ENCODE measurements at regions not wholly inside any gene's neighbourhood (a gene's known extent, or its start where the extent isn't known, plus 50 kb on each side); places are given as distances from the start of the nearest gene placed in this dataset.

DNA sequence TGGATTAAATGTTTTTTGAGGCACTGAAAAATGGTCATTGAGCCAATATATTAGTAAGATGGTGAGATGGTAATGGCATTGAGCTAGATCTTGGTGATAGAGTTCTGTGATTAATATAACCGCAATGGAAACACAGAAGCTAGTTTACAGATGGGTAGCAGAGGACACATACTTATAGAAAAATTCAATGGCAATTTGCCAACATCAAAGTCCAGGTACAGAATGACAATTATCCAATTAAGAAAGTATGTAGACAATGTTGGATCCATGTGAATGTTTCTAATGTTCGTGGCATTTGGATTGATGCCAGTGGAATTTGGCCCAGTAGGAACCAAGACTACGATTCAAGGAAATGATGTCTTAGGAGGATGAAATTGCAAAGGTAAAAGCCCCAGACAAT, 187.8 kb downstream of the GNAT3 start:
- no peak overlapping the region for H3K27ac ChIP-seq
- no peak for DNase-seq
- H3K36me3 ChIP-seq = no peaks in the 10 kb centered on the region
- H3K27me3 ChIP-seq (ENCODE audit: insufficient read depth, low read depth, severe bottlenecking) = no peaks in the 10 kb centered on the region
- TF ChIP-seq, protein P1, sequence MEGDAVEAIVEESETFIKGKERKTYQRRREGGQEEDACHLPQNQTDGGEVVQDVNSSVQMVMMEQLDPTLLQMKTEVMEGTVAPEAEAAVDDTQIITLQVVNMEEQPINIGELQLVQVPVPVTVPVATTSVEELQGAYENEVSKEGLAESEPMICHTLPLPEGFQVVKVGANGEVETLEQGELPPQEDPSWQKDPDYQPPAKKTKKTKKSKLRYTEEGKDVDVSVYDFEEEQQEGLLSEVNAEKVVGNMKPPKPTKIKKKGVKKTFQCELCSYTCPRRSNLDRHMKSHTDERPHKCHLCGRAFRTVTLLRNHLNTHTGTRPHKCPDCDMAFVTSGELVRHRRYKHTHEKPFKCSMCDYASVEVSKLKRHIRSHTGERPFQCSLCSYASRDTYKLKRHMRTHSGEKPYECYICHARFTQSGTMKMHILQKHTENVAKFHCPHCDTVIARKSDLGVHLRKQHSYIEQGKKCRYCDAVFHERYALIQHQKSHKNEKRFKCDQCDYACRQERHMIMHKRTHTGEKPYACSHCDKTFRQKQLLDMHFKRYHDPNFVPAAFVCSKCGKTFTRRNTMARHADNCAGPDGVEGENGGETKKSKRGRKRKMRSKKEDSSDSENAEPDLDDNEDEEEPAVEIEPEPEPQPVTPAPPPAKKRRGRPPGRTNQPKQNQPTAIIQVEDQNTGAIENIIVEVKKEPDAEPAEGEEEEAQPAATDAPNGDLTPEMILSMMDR (IDR thresholded peaks at IDR 0.05; ENCODE audit: low read depth, low read length) = no peak
- no peak overlapping the region for H3K4me3 ChIP-seq (ENCODE audit: low read depth, low read length)
- H3K9me3 ChIP-seq (ENCODE audit: severe bottlenecking) = no peaks in the 10 kb centered on the region

DNA sequence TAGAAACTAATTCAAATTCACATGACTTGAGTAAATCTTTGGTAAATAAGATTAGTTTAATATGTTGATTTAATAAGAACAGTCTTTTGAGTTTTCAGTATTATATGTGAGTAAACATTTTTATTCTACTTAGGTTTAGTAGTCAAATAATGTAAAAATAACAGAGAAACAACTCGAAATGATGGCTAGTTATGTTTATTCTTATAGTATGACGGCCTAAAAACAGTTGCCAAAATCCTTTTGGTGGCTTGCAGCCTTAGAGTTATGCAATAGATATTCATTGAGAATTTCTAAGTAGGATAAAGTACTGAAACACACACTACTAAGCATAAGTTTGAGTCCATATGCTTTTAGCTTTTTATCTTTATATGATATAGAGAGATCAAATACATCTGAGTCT, 184.8 kb downstream of the GNAI1 start:
- no peaks in the 10 kb centered on the region for H3K36me3 ChIP-seq
- no peaks in the 10 kb centered on the region for H3K27me3 ChIP-seq (ENCODE audit: insufficient read depth, low read depth, severe bottlenecking)
- no peak for DNase-seq
- H3K9me3 ChIP-seq (ENCODE audit: severe bottlenecking) = no peaks in the 10 kb centered on the region
- H3K27ac ChIP-seq = no peak overlapping the region
- TF ChIP-seq, protein P1 (IDR thresholded peaks at IDR 0.05; ENCODE audit: low read depth, low read length) = no peak
- H3K4me3 ChIP-seq (ENCODE audit: low read depth, low read length) = no peak overlapping the region

DNA sequence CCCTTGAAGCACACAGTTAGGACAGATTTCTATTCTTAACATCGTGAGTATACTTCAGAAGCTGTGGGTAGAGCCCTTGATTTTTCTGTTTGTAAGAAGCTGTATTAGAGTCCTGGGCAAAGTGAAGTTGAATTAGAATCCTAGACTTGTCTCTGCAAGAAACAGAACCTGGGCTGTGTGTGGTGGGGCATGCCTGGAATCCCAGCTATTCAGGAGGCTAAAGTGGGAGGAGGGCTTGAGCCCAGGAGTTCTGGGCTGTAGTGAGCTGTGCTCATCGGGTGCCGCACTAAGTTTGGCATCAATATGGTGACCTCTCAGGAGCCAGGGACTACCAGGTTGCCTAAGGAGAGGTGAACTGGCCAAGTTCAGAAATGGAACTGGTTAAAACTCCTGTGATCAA, 183.4 kb downstream of the GNAI1 start:
- no peak for DNase-seq
- Histone ChIP-seq H3K4me3 (ENCODE audit: low read depth, low read length) (no peak overlapping the region), H3K36me3 (no peaks in the 10 kb centered on the region), H3K27me3 (ENCODE audit: insufficient read depth, low read depth, severe bottlenecking) (no peaks in the 10 kb centered on the region), H3K27ac (no peak overlapping the region), H3K9me3 (ENCODE audit: severe bottlenecking) (no peaks in the 10 kb centered on the region)
- TF ChIP-seq, protein P1 (IDR thresholded peaks at IDR 0.05; ENCODE audit: low read depth, low read length) = no peak

DNA sequence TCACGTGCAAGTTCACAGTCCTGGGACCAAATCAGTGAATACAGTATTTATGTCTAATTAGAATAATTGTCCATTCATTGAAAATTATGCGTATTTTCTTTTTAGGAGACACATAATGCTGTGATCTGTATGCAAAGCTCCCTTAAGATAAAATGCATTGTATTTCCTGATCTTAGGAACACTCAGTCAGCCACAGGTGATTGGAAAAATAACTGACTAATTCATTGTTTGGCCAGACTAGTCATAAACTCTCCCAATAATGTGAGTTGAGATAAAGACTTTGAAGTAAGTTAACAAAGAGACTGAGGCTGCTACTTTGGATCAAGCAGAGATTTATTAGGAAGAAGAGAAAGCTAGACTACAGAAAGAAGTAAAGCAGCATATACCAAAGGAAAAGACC, 182.2 kb downstream of the GNAI1 start:
- H3K27me3 ChIP-seq (ENCODE audit: insufficient read depth, low read depth, severe bottlenecking) = no peaks in the 10 kb centered on the region
- no peak overlapping the region for H3K4me3 ChIP-seq (ENCODE audit: low read depth, low read length)
- no peaks in the 10 kb centered on the region for H3K36me3 ChIP-seq
- no peaks in the 10 kb centered on the region for H3K9me3 ChIP-seq (ENCODE audit: severe bottlenecking)
- H3K27ac ChIP-seq = no peak overlapping the region
- TF ChIP-seq, protein P1 (IDR thresholded peaks at IDR 0.05; ENCODE audit: low read depth, low read length) = no peak
- DNase-seq = no peak

DNA sequence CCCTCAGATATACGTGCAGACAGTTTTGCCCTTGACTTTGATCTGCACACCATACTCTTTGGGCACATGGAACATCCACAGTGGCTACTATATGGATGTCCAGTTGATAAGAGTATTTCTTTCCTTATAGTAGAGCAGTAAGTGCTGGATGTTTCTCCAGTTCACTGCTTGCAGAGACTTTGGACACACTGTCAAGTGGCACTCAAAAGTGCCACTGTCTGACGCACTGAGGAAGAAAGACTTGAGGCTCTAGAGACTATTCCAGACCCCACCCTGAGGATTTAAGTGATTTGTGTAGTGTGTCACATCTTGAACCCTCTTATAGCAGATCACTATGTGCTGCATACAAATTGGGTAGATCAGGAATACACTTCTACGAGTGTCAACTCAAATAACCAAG, 179.1 kb downstream of the GNAI1 start:
- H3K27ac ChIP-seq = no peak overlapping the region
- no peak for DNase-seq
- no peaks in the 10 kb centered on the region for H3K36me3 ChIP-seq
- no peak overlapping the region for H3K4me3 ChIP-seq (ENCODE audit: low read depth, low read length)
- TF ChIP-seq, protein P1 (IDR thresholded peaks at IDR 0.05; ENCODE audit: low read depth, low read length) = no peak
- no peaks in the 10 kb centered on the region for H3K9me3 ChIP-seq (ENCODE audit: severe bottlenecking)
- no peaks in the 10 kb centered on the region for H3K27me3 ChIP-seq (ENCODE audit: insufficient read depth, low read depth, severe bottlenecking)

DNA sequence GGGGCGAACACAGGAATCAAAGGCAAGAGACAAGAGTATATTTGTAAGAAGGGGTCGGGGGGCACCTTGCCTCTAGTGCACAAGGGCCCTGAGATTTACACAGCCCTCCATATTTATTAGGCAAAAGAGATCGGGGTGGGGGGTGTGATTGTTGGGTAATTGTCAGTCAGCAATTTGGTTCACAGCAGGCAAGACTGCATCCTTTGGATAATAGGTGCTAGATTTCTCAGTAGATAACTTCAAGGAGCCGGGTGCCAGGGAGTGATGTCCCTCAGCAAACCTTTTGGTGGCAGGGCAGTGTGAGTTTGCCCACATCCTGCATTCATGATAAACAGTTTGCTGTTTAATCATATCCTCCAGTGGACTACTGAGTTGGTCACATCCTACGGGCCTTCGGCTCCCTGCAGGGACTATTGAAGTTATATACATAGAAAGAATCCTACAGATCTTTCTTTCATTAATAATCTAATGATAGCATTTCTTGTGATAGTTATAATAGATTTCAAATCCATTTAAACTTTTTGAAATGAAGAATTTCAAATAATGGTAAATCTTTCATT, 178.5 kb downstream of the GNAI1 start:
- Histone ChIP-seq H3K9me3 (ENCODE audit: severe bottlenecking) (no peaks in the 10 kb centered on the region), H3K27me3 (ENCODE audit: insufficient read depth, low read depth, severe bottlenecking) (no peaks in the 10 kb centered on the region), H3K4me3 (ENCODE audit: low read depth, low read length) (no peak overlapping the region), H3K27ac (no peak overlapping the region), H3K36me3 (no peaks in the 10 kb centered on the region)
- TF ChIP-seq, protein P1 (IDR thresholded peaks at IDR 0.05; ENCODE audit: low read depth, low read length) = no peak
- DNase-seq = no peak

Data from WERI-Rb-1 (cell line).